Coronary artery (tissue), 2 donors: ENCODE measurements at regions not wholly inside any gene's neighbourhood (a gene's known extent, or its start where the extent isn't known, plus 50 kb on each side); places are given as distances from the start of the nearest gene placed in this dataset.

Experiments
- DNase-seq: peaks from one replicate; pipeline ENCODE4 v3.0.0-alpha.2; 2017; ENCODE audit warnings: low spot score
- H3K27ac ChIP-seq, 2 donors: fragments of 200-600 bp; sonication (generic); one replicate each; pipeline ENCODE4 v1.5.1; 2016 to 2019
- H3K4me3 ChIP-seq: fragments of 200-600 bp; sonication (generic); 2 replicates; pipeline ENCODE4 v1.5.1; 2016; ENCODE audit warnings: mild to moderate bottlenecking, moderate library complexity
- TF ChIP-seq, protein P1 (sequence below): fragments of 200-600 bp; sonication (generic); IDR thresholded peaks from one replicate; pipeline ENCODE4 v1.5.1; 2019; ENCODE audit warnings: antibody characterized with exemption

DNA sequence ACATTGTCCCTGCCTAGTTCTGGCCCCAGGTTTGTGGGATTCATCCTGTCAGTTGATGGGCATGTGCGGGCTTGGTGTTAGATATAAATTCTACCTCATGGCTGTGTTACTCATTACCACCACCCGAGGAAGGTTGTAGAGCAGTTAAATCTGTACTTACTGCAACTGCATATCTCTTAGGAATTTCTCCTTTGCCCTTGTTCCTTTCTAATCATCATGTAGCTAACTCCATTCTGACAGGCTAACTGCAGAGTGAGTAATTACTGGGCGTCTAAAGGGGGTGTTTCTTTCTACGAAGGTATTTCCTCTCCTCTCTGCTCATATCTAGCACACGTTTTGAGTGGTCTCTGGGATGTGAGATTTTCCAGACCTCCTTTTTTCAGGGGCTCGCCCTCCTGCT, 1076.7 kb downstream of the TMTC2 start:
- Histone ChIP-seq H3K27ac (no peak overlapping the region), H3K4me3 (no peak overlapping the region)
- TF ChIP-seq, protein P1, sequence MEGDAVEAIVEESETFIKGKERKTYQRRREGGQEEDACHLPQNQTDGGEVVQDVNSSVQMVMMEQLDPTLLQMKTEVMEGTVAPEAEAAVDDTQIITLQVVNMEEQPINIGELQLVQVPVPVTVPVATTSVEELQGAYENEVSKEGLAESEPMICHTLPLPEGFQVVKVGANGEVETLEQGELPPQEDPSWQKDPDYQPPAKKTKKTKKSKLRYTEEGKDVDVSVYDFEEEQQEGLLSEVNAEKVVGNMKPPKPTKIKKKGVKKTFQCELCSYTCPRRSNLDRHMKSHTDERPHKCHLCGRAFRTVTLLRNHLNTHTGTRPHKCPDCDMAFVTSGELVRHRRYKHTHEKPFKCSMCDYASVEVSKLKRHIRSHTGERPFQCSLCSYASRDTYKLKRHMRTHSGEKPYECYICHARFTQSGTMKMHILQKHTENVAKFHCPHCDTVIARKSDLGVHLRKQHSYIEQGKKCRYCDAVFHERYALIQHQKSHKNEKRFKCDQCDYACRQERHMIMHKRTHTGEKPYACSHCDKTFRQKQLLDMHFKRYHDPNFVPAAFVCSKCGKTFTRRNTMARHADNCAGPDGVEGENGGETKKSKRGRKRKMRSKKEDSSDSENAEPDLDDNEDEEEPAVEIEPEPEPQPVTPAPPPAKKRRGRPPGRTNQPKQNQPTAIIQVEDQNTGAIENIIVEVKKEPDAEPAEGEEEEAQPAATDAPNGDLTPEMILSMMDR = no peak
- no peak for DNase-seq

DNA sequence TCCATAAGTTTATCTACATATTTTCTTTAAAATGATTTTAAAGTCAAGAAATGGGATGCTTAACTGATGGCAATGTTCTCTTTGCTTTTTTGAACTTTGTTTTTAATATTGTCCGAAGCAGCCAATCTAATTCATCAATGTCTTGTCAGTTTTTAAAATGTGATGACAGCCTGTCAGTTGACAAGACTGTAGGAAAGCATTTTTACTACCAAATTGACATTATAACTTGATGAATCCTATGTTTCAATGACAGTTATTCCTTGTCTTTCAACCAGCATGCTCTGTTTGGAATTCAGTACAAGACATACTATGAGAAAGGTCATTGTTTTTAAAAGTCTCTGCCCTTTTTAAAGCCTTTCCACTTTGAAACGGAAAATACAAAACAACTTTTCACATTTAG, 1073.2 kb downstream of the TMTC2 start:
- no peak for DNase-seq
- H3K27ac ChIP-seq = no peak overlapping the region
- H3K4me3 ChIP-seq = no peak overlapping the region
- TF ChIP-seq, protein P1 = no peak

DNA sequence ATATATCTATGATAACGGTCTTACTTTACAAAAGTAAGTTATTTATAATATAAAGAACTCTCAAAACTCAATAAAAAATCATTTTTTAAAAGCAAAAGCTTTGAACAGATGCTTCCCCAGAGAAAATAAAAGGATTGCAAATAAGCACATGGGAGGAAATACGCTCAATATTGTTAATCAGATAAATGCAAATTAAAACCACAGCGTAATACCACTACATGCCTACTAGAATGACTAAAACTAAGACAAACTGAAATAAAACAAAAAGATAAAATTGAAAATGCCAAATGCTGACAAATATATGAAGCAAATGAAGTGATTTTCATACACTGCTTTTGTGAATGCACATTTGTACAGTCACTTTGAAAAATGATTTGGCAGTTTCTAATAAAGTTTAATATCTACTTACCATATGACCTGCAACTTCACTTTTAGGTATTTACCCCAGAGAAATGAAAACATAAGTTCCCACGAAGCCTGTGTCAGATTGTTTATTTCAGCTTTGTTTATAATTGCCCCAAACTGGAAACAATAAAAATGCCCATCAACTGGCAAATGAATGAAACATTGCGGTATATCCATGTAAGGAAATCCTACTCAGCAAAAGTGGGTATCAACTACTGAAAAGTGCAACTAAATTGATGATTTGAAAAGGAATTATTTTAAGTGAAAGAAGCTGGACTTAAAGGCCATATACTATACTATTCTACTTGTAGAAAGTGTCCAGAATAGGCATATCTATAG, 1072.4 kb downstream of the TMTC2 start:
- no peak overlapping the region for H3K27ac ChIP-seq
- H3K4me3 ChIP-seq = no peak overlapping the region
- DNase-seq = no peak
- TF ChIP-seq, protein P1 = no peak

DNA sequence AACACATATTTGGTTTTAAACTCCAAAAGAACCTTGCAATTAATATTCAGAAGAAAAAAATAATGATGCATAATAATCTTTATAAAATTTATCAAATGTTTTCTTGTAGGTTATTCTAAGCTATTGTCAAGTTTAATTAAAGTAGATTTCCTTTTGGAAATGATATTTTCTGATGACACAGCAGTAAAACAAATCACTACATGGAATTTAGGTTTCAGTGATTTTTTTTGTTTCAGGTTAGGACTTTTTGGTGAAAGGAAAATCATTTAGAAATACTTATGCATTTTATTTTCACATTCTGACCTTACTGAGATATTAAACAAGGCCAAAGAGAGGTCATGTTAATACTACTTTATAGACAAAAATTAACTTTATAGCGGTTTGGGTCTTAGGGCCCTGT, 1067.2 kb downstream of the TMTC2 start:
- TF ChIP-seq, protein P1 = no peak
- H3K4me3 ChIP-seq = no peak overlapping the region
- DNase-seq = no peak
- H3K27ac ChIP-seq = no peak overlapping the region

DNA sequence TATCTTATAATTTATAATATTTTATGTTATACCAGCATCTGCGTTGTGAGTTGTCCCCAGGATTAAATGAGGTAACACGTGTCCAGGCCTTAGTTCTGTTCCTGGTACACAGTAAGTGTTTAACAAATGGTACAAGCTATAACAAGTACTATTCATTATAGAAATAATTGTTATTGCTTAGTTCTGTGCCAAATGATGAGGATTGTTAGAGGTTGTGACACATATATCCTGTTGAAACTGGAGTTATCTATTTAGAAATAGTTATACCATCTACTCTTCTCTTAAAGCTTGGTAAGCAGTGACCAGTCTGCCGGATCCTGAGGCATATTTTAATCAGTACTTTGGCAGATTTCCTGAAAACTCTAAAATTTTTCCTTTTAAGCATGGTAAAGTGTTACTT, 1066.5 kb downstream of the TMTC2 start:
- H3K4me3 ChIP-seq = no peak overlapping the region
- DNase-seq = no peak
- TF ChIP-seq, protein P1 = no peak
- no peak overlapping the region for H3K27ac ChIP-seq

DNA sequence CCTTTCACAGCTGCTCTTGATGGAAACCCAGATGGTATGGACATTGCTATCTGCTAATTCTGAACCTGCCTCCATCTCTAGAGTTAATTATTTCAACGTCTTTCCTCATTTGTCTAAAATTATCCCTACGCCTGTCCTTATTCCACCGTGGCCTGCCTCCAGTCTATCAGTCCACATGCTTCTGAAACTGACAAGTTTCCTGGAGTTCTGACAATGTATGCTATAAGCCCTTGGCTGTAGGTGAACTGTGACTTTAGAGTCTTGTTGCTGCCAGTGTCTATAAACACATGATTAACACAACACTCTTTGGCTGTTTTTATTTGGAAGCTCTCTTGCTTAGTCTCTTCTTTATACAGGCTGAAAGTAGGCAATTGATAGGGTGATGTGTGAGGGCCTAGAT, 1052.9 kb downstream of the TMTC2 start:
- DNase-seq = no peak
- Histone ChIP-seq H3K4me3 (no peak overlapping the region), H3K27ac (no peak overlapping the region)
- TF ChIP-seq, protein P1 = no peak

DNA sequence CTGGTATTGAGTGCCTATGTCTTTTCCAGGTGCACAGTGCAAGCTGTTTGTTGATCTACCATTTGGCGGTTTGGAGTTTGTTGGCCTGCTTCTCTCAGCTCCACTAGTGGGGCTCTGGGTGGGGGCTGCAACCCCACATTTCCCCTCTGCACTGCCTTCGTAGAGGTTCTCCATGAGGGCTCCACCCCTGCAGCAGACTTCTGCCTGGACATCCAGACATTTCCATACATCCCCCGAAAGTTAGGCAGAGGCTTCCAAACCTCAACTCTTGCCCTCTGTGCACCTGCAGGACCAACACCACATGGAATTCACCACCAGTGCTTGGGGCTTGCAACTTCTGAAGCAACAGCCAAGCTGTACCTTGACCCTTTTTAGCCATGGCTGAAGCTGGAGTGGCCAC, 1024.1 kb downstream of the TMTC2 start:
- TF ChIP-seq, protein P1 = no peak
- Histone ChIP-seq H3K27ac (no peak overlapping the region), H3K4me3 (no peak overlapping the region)
- no peak for DNase-seq
